ENCODE measurements at regions not wholly inside any gene's neighbourhood (a gene's known extent, or its start where the extent isn't known, plus 50 kb on each side); places are given as distances from the start of the nearest gene placed in this dataset.

- H4K20me1 ChIP-seq (replicated peaks; ENCODE audit: insufficient read depth) = no peaks in the 10 kb centered on the region
- ATAC-seq = no peak
Observed at GRCh38 chr4:41471126-41472071, 66.6 kb upstream of the LIMCH1 start.

DNA sequence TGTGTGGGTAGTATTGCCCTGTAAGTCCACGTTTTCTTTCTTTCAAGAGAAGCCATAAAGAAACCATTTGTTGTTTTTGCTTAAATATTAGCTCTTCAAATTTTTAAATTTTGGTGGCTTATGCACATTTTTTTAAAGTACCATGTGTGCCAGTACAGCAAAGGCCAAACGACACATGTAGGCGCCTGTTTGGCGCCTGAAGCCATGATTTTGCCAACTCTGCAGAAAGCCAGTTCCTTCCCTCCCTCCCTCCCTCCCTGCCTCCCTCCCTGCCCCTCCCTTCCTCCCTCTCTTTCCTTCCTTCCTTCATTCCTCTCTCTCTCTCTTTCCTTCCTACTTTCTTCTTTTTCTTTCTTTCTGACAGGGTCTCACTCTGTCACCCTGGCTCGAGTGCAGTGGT is 65.9 kb upstream of the LIMCH1 start:
- no peak for DNase-seq (ENCODE audit: low spot score)
- Mint-ChIP-seq H3K27ac (no peak overlapping the region), H3K4me1 (peaks cover 27% of the 10 kb centered on the region), H3K36me3 (ENCODE audit: low read depth) (no peaks in the 10 kb centered on the region), H3K27me3 (ENCODE audit: insufficient read depth, low read depth, poor library complexity) (peaks cover 9% of the 10 kb centered on the region), H3K9me3 (no peaks in the 10 kb centered on the region), H3K4me3 (no peak overlapping the region)
- Histone ChIP-seq H3K4me3 (no peak overlapping the region), H3K79me2 (replicated peaks; ENCODE audit: insufficient read depth) (no peaks in the 10 kb centered on the region), H2AFZ (peak overlapping the region; percentile 5; the same call in 1 of the 2 replicates), H3K4me2 (no peak overlapping the region), H4K20me1 (replicated peaks; ENCODE audit: insufficient read depth) (no peaks in the 10 kb centered on the region), H3K4me1 (ENCODE audit: insufficient read depth) (peaks cover 10% of the 10 kb centered on the region; the same call in 1 of the 2 replicates), H3K9me2 (ENCODE audit: insufficient read depth) (no peaks in the 10 kb centered on the region), H3K36me3 (ENCODE audit: insufficient read depth) (no peaks in the 10 kb centered on the region), H3K27me3 (ENCODE audit: insufficient read depth) (no peaks in the 10 kb centered on the region), H3K27ac (ENCODE audit: low read depth) (no peak overlapping the region), H3F3A (replicated peaks; ENCODE audit: low read depth) (no peaks in the 10 kb centered on the region)
- no peak for ATAC-seq
- TF ChIP-seq POLR2AphosphoS5 (IDR thresholded peaks at IDR 0.05; ENCODE audit: low read depth) (no peak), ZNF331 (CRISPR knock-in tag; IDR thresholded peaks at IDR 0.05; ENCODE audit: low read depth) (no peak)
- TF ChIP-seq, protein P1, sequence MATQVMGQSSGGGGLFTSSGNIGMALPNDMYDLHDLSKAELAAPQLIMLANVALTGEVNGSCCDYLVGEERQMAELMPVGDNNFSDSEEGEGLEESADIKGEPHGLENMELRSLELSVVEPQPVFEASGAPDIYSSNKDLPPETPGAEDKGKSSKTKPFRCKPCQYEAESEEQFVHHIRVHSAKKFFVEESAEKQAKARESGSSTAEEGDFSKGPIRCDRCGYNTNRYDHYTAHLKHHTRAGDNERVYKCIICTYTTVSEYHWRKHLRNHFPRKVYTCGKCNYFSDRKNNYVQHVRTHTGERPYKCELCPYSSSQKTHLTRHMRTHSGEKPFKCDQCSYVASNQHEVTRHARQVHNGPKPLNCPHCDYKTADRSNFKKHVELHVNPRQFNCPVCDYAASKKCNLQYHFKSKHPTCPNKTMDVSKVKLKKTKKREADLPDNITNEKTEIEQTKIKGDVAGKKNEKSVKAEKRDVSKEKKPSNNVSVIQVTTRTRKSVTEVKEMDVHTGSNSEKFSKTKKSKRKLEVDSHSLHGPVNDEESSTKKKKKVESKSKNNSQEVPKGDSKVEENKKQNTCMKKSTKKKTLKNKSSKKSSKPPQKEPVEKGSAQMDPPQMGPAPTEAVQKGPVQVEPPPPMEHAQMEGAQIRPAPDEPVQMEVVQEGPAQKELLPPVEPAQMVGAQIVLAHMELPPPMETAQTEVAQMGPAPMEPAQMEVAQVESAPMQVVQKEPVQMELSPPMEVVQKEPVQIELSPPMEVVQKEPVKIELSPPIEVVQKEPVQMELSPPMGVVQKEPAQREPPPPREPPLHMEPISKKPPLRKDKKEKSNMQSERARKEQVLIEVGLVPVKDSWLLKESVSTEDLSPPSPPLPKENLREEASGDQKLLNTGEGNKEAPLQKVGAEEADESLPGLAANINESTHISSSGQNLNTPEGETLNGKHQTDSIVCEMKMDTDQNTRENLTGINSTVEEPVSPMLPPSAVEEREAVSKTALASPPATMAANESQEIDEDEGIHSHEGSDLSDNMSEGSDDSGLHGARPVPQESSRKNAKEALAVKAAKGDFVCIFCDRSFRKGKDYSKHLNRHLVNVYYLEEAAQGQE (IDR thresholded peaks at IDR 0.05; ENCODE audit: unreplicated experiment) = no peak

More at GRCh38 chr4:41471126-41472071, 66.6 kb upstream of the LIMCH1 start:
- Mint-ChIP-seq H3K27me3 (ENCODE audit: insufficient read depth, low read depth, poor library complexity) (peaks cover 9% of the 10 kb centered on the region), H3K4me1 (peaks cover 23% of the 10 kb centered on the region), H3K9me3 (no peaks in the 10 kb centered on the region), H3K27ac (no peak overlapping the region; the same call in 1 of the 2 replicates), H3K36me3 (ENCODE audit: low read depth) (no peaks in the 10 kb centered on the region), H3K4me3 (no peak overlapping the region)
- Histone ChIP-seq H2AFZ (peak overlapping the region; percentile 5; the same call in 1 of the 2 replicates), H3K4me1 (ENCODE audit: insufficient read depth) (peaks cover 7% of the 10 kb centered on the region; the same call in 1 of the 2 replicates), H3K4me2 (no peak overlapping the region), H3K79me2 (replicated peaks; ENCODE audit: insufficient read depth) (no peaks in the 10 kb centered on the region), H3K4me3 (no peak overlapping the region), H3K27ac (ENCODE audit: low read depth) (no peak overlapping the region), H3K27me3 (ENCODE audit: insufficient read depth) (no peaks in the 10 kb centered on the region), H3F3A (replicated peaks; ENCODE audit: low read depth) (no peaks in the 10 kb centered on the region), H3K9me2 (ENCODE audit: insufficient read depth) (no peaks in the 10 kb centered on the region), H3K36me3 (ENCODE audit: insufficient read depth) (no peaks in the 10 kb centered on the region)
- no peak for TF ChIP-seq CREB1 (CRISPR knock-in tag; IDR thresholded peaks at IDR 0.05; ENCODE audit: low read depth)
- TF ChIP-seq ZNF331 (CRISPR knock-in tag; IDR thresholded peaks at IDR 0.05; ENCODE audit: low read depth) = no peak
- TF ChIP-seq POLR2AphosphoS5 (IDR thresholded peaks at IDR 0.05; ENCODE audit: low read depth) = no peak
- no peak for TF ChIP-seq NANOG (IDR thresholded peaks at IDR 0.05; ENCODE audit: borderline replicate concordance)
- DNase-seq (ENCODE audit: low spot score) = no peak
